Urinary bladder (tissue), 3 donors: ENCODE measurements at regions not wholly inside any gene's neighbourhood (a gene's known extent, or its start where the extent isn't known, plus 50 kb on each side); places are given as distances from the start of the nearest gene placed in this dataset.
"Not testable (repeated sequence)": the region's sequence is repeated elsewhere in the genome, so short reads cannot be mapped to it uniquely, and the experiment has no call there.

ENCODE experiments used
- DNase-seq: peaks from one replicate; pipeline ENCODE4 v3.0.0-alpha.2; 2015; ENCODE audit errors: extremely low spot score
- H3K27ac ChIP-seq: one replicate; pipeline ENCODE4 v1.5.1; 2013; ENCODE audit warnings: low read depth, mild to moderate bottlenecking, moderate library complexity
- H3K36me3 ChIP-seq: one replicate; pipeline ENCODE4 v1.6.1; 2013; ENCODE audit warnings: mild to moderate bottlenecking, moderate library complexity; ENCODE audit not compliant: insufficient read depth
- H3K4me1 ChIP-seq: one replicate; pipeline ENCODE4 v1.6.1; 2013; ENCODE audit warnings: mild to moderate bottlenecking, moderate library complexity; ENCODE audit not compliant: insufficient read depth
- H3K4me3 ChIP-seq: one replicate; pipeline ENCODE4 v1.5.1; 2013; ENCODE audit warnings: low read depth, low read length
- WGBS: extraction: QIAGEN DNeasy Blood & Tissue Kit; methylation state at CpG from one replicate; pipeline ENCODE4 v1.1.7; 2013; 5-methylcytosine and 5-hydroxymethylcytosine counted together
- donor health status: healthy with polysubstance abuse.
- donor health status: healthy.

DNA sequence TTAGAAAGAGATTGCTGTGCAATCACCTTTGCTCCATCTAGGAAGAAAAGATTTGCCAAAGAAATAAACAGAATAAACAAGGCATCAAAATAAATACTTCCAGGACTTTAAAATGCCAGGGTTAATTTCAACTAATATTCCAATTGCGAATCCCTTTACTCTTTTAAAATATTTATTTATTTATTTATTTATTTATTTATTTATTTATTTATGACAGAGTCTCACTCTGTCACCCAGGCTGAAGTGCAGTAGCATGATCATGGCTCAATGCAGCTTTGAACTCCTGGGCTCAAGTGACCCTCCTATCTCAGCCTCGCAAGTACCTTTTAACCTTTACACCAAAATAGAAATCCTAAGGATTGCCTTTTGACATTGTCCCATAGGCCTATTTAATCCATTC is 191.1 kb downstream of the EDN1 start:
- Histone ChIP-seq H3K27ac (no peak overlapping the region), H3K4me3 (no peak overlapping the region), H3K4me1 (no peaks in the 10 kb centered on the region), H3K36me3 (no peaks in the 10 kb centered on the region)
- no peak for DNase-seq
- WGBS = 93% methylated on average over 2 of the region's 2 CpGs

DNA sequence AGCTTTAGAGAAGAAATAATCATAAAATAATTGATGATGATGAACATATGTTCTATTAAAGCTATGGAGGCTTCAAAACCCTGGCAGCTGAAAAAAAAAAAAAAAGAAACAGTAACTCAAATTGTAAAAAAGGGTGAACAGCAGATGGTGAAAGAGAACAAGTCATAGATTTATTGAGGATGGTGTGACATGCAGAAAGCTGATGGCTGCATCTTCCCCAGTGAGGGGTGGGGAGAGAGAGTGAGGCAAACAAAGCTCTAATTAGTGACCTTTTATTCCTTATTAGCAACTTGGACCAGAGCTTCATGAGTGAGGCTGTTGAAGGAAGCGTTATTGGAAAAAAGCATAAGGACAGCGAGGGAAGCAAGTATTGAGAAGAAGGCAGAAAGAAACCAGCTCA is 191.7 kb downstream of the EDN1 start:
- H3K4me1 ChIP-seq = no peaks in the 10 kb centered on the region
- no peak overlapping the region for H3K27ac ChIP-seq
- 96% methylated on average over 2 of the region's 2 CpGs for WGBS
- no peak overlapping the region for H3K4me3 ChIP-seq
- H3K36me3 ChIP-seq = no peaks in the 10 kb centered on the region
- no peak for DNase-seq

GRCh38 chr6:12482386-12483375 is 192.5 kb downstream of the EDN1 start:
- Histone ChIP-seq H3K4me1 (no peaks in the 10 kb centered on the region), H3K4me3 (no peak overlapping the region), H3K27ac (no peak overlapping the region), H3K36me3 (no peaks in the 10 kb centered on the region)
- DNase-seq = no peak
- 84% methylated on average over 5 of the region's 5 CpGs for WGBS

DNA sequence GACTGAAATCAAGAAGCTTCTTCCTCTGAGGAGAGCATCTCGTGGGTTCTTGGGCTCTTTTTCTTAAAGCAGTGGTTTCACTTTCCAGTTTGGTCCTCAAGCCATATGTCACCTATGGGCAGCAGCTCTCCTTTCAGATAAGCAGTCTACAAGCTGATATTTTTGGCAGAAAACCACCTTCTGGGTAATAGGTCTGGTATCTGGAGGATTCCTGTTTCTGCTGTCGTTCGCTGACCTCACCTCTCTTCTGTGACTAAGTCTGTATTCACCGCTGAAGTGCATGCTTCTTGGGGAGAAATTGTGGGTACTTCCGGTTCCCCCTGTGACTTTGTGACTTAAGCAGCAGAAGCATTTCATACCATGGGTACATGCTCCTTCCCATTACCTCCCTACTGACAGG is 193.6 kb downstream of the EDN1 start:
- Histone ChIP-seq H3K27ac (no peak overlapping the region), H3K4me1 (no peaks in the 10 kb centered on the region), H3K4me3 (no peak overlapping the region), H3K36me3 (no peaks in the 10 kb centered on the region)
- WGBS = 71% methylated on average over 5 of the region's 5 CpGs
- no peak for DNase-seq

DNA sequence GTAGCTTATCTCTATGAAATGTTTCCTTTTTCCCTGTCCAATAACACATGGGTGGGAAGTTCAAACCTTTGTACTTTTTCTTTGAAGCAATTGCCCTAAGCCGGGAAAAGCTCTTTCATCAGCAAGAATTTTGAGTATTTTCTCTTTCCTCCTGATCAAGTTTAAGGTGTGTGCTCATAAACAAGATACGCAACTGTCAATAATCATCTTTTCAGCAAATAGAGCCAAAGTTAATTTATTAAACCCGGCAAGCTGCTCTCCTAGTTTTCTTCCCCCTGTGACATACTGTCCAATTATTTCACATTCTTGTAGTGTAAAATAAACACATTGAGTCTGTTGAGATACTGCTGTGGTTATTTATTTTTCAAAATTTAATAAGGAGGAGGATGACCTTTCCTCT is 194.4 kb downstream of the EDN1 start:
- H3K4me3 ChIP-seq = no peak overlapping the region
- H3K27ac ChIP-seq = no peak overlapping the region
- no peak for DNase-seq
- H3K4me1 ChIP-seq = no peaks in the 10 kb centered on the region
- no peaks in the 10 kb centered on the region for H3K36me3 ChIP-seq
- 72% methylated on average over 3 of the region's 3 CpGs for WGBS

DNA sequence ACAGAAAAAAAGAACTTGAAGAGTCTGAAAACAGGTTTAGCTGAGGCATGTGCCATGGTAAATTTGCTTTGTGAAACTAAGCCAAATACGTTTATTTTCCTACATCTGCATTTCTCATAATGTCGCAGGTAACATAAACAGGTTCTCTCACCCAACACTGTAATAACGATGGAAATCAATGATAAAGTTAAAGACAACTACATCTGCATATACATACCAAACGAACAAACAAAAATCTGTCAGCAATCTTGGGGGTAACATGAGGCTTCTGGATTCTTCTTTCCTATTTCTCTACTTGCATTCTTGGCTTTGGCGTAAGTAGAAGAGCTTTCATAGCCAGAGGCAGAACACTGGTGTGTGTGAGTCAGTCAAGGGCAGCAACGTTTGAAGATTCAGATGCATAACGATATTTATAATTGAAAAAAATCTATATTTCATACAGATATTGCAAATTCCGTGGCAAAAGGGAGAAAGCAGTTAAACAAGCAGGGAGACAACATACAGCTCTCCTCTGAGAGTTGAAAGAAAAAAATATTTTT is 195.1 kb downstream of the EDN1 start:
- Histone ChIP-seq H3K27ac (no peak overlapping the region), H3K4me1 (no peaks in the 10 kb centered on the region), H3K4me3 (no peak overlapping the region), H3K36me3 (no peaks in the 10 kb centered on the region)
- DNase-seq = no peak
- 89% methylated on average over 8 of the region's 8 CpGs for WGBS

GRCh38 chr6:12485837-12486236 is 195.7 kb downstream of the EDN1 start:
- H3K27ac ChIP-seq = no peak overlapping the region
- WGBS = 88% methylated on average over 3 of the region's 3 CpGs
- no peaks in the 10 kb centered on the region for H3K36me3 ChIP-seq
- no peak overlapping the region for H3K4me3 ChIP-seq
- no peak for DNase-seq
- no peaks in the 10 kb centered on the region for H3K4me1 ChIP-seq

- H3K36me3 ChIP-seq = no peaks in the 10 kb centered on the region
- no peak overlapping the region for H3K27ac ChIP-seq
- WGBS = 53% methylated on average over 2 of the region's 2 CpGs
Observed at GRCh38 chr6:12490351-12490903, 200.3 kb downstream of the EDN1 start.

GRCh38 chr6:12490904-12491571 is 200.9 kb downstream of the EDN1 start:
- no peak overlapping the region for H3K27ac ChIP-seq
- H3K4me3 ChIP-seq = no peak overlapping the region
- H3K36me3 ChIP-seq = no peaks in the 10 kb centered on the region
- H3K4me1 ChIP-seq = peaks cover 3% of the 10 kb centered on the region
- no peak for DNase-seq
- WGBS = 38% methylated on average over 2 of the region's 2 CpGs

More at GRCh38 chr6:12490351-12490903, 200.3 kb downstream of the EDN1 start:
- Histone ChIP-seq H3K4me1 (peaks cover 3% of the 10 kb centered on the region), H3K4me3 (no peak overlapping the region)
- no peak for DNase-seq

DNA sequence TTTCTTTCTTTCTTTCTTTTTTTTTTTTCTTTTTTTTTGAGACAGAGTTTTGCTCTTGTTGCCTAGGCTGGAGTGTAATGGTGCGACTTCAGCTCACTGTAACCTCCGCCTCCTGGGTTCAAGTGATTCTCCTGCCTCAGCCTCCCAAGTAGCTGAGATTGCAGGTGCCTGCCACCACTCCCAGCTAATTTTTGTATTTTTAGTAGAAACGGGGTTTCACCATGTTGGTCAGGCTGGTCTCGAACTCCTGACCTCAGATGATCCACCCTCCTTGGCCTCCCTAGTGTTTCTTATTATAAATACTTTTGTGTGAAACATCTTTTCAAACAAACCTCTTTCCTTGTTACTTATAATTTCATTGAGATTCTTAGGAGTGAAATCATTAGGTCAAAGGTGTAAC is 202.8 kb downstream of the EDN1 start:
- 99% methylated on average over 4 of the region's 4 CpGs for WGBS
- DNase-seq, H3K4me1 ChIP-seq, H3K36me3 ChIP-seq, H3K27ac ChIP-seq, H3K4me3 ChIP-seq: not testable (repeated sequence)

DNA sequence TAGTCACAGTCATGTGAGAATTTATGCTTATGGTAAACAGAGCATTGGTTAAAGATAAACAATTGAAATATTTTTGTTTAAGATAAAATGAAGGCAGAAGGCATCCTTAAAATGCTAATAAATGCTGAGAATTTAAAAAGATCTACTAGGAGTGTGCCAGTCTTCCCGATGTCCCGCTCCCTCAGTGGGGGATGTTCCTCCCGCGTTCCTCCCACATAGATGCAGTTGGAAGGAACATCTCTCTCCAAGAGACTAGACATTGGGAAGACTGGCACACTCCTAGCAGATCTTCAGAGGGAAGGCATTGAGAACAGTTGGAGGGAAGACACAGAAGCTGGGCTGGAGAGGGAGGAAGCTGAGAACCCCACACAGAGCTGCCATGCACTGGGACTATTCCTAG is 203.3 kb downstream of the EDN1 start:
- DNase-seq = no peak
- WGBS = 90% methylated on average over 4 of the region's 4 CpGs

GRCh38 chr6:12494161-12494560 is 204.0 kb downstream of the EDN1 start:
- Histone ChIP-seq H3K36me3 (no peaks in the 10 kb centered on the region), H3K27ac (no peak overlapping the region), H3K4me3 (no peak overlapping the region), H3K4me1 (peaks cover 3% of the 10 kb centered on the region)
- 92% methylated on average over 7 of the region's 7 CpGs for WGBS
- no peak for DNase-seq

More for the DNA sequence above, 203.3 kb downstream of the EDN1 start:
- H3K36me3 ChIP-seq = no peaks in the 10 kb centered on the region
- peaks cover 3% of the 10 kb centered on the region for H3K4me1 ChIP-seq
- no peak overlapping the region for H3K4me3 ChIP-seq
- no peak overlapping the region for H3K27ac ChIP-seq

- Histone ChIP-seq H3K4me3 (no peak overlapping the region), H3K4me1 (no peaks in the 10 kb centered on the region), H3K27ac (no peak overlapping the region), H3K36me3 (no peaks in the 10 kb centered on the region)
- DNase-seq = no peak
- 97% methylated on average over 1 of the region's 1 CpG for WGBS
Observed at GRCh38 chr6:12501990-12502389, 211.8 kb downstream of the EDN1 start.
